Immature natural killer cell (primary cell): ENCODE measurements at regions not wholly inside any gene's neighbourhood (a gene's known extent, or its start where the extent isn't known, plus 50 kb on each side); places are given as distances from the start of the nearest gene placed in this dataset.
A peak's percentile ranks its signal among the peaks of the same experiment; 100 is the strongest.

ENCODE experiments used
- DNase-seq, 3 donors: peaks; one replicate each; pipeline ENCODE4 v3.0.0; 2022; ENCODE audit warnings: mixed read lengths in 1 of 3
- H3K27ac Mint-ChIP-seq, 6 donors: one replicate each; pipeline ENCODE4 v1.8.0; 2020; ENCODE audit warnings: mixed read lengths in 6 of 6, mild to moderate bottlenecking in 5 of 6, inconsistent platforms in 4 of 6, moderate library complexity in 3 of 6
- H3K27me3 Mint-ChIP-seq, 3 donors: one replicate each; pipeline ENCODE4 v1.8.0; 2020 to 2021; ENCODE audit warnings: low read depth in 3 of 3, mild to moderate bottlenecking in 3 of 3, mixed read lengths in 3 of 3, moderate library complexity in 3 of 3, inconsistent platforms in 1 of 3
- H3K36me3 Mint-ChIP-seq, 3 donors: one replicate each; pipeline ENCODE4 v1.8.0; 2020; ENCODE audit warnings: mixed read lengths in 3 of 3, inconsistent platforms in 2 of 3, mild to moderate bottlenecking in 2 of 3
- H3K4me1 Mint-ChIP-seq, 2 donors: one replicate each; pipeline ENCODE4 v1.8.0; 2020; ENCODE audit warnings: inconsistent platforms in 2 of 2, mild to moderate bottlenecking in 2 of 2, mixed read lengths in 2 of 2, moderate library complexity in 1 of 2
- H3K4me3 Mint-ChIP-seq, 5 donors: one replicate each; pipeline ENCODE4 v1.8.0; 2020; ENCODE audit warnings: mild to moderate bottlenecking in 5 of 5, mixed read lengths in 5 of 5, inconsistent platforms in 3 of 5, moderate library complexity in 3 of 5
- H3K9me3 Mint-ChIP-seq, 6 donors: one replicate each; pipeline ENCODE4 v1.8.0; 2020; ENCODE audit warnings: mild to moderate bottlenecking in 6 of 6, mixed read lengths in 6 of 6, inconsistent platforms in 4 of 6, moderate library complexity in 3 of 6

GRCh38 chr12:124460771-124461170 lies 106.6 kb downstream of the NCOR2 start:
- H3K4me3 Mint-ChIP-seq: no peak overlapping the region
- no peaks in the 10 kb centered on the region for H3K9me3 Mint-ChIP-seq
- peaks cover 4 to 22% (median 21%) of the 10 kb centered on the region in 3 donors for H3K36me3 Mint-ChIP-seq
- H3K27me3 Mint-ChIP-seq: peaks cover 0 to 15% (median 7%) of the 10 kb centered on the region in 3 donors
- H3K4me1 Mint-ChIP-seq: peaks cover 69 to 79% of the 10 kb centered on the region in 2 donors
- H3K27ac Mint-ChIP-seq: peak overlapping the region in 1 of 6 donors; percentile 49
- DNase-seq: no peak

GRCh38 chr12:124459852-124460645 lies 107.4 kb downstream of the NCOR2 start:
- DNase-seq: no peak
- no peaks in the 10 kb centered on the region for H3K9me3 Mint-ChIP-seq
- peak overlapping the region in 4 of 5 donors; percentile 31 to 40 (median 36) for H3K4me3 Mint-ChIP-seq
- H3K4me1 Mint-ChIP-seq: peaks cover 69 to 79% of the 10 kb centered on the region in 2 donors
- H3K36me3 Mint-ChIP-seq: peaks cover 4 to 22% (median 21%) of the 10 kb centered on the region in 3 donors
- peaks cover 0 to 15% (median 7%) of the 10 kb centered on the region in 3 donors for H3K27me3 Mint-ChIP-seq
- peak overlapping the region; percentile 28 to 89 (median 76) for H3K27ac Mint-ChIP-seq

GRCh38 chr12:124458992-124459851 lies 108.2 kb downstream of the NCOR2 start:
- Mint-ChIP-seq H3K27me3 (peaks cover 0 to 17% (median 7%) of the 10 kb centered on the region in 3 donors), H3K4me1 (peaks cover 69 to 79% of the 10 kb centered on the region in 2 donors), H3K4me3 (peak overlapping the region in 4 of 5 donors; percentile 31 to 40 (median 34)), H3K36me3 (peaks cover 4 to 18% (median 14%) of the 10 kb centered on the region in 3 donors), H3K27ac (peak overlapping the region; percentile 68 to 97 (median 87)), H3K9me3 (no peaks in the 10 kb centered on the region)
- DNase-seq: no peak

GRCh38 chr12:124458220-124458991 lies 109.0 kb downstream of the NCOR2 start:
- Mint-ChIP-seq H3K36me3 (peaks cover 4 to 14% (median 12%) of the 10 kb centered on the region in 3 donors), H3K27ac (peak overlapping the region; percentile 83 to 97 (median 90)), H3K4me1 (peaks cover 70 to 82% of the 10 kb centered on the region in 2 donors), H3K9me3 (no peaks in the 10 kb centered on the region), H3K4me3 (peak overlapping the region in 2 of 5 donors; percentile 53 to 79), H3K27me3 (peaks cover 3 to 24% (median 6%) of the 10 kb centered on the region in 3 donors)
- DNase-seq: no peak

GRCh38 chr12:124457287-124458219 lies 109.9 kb downstream of the NCOR2 start:
- H3K4me1 Mint-ChIP-seq: peaks cover 66 to 79% of the 10 kb centered on the region in 2 donors

GRCh38 chr12:124456652-124457152 lies 110.7 kb downstream of the NCOR2 start:
- Mint-ChIP-seq H3K27ac (peak overlapping the region; percentile 91 to 97 (median 92)), H3K36me3 (peaks cover 4 to 9% (median 8%) of the 10 kb centered on the region in 3 donors), H3K27me3 (peaks cover 5 to 26% (median 5%) of the 10 kb centered on the region in 3 donors), H3K9me3 (no peaks in the 10 kb centered on the region), H3K4me3 (peak overlapping the region; percentile 74 to 83 (median 79)), H3K4me1 (peaks cover 74 to 81% of the 10 kb centered on the region in 2 donors)
- peak; percentile 64 to 69 (median 67) for DNase-seq

More at GRCh38 chr12:124457287-124458219, 109.9 kb downstream of the NCOR2 start:
- Mint-ChIP-seq H3K9me3 (no peaks in the 10 kb centered on the region), H3K4me3 (peak overlapping the region; percentile 74 to 83 (median 79)), H3K27ac (peak overlapping the region; percentile 85 to 97 (median 92)), H3K27me3 (peaks cover 5 to 28% (median 5%) of the 10 kb centered on the region in 3 donors), H3K36me3 (peaks cover 4 to 9% (median 8%) of the 10 kb centered on the region in 3 donors)
- DNase-seq: peak; percentile 58 to 63 (median 60)

GRCh38 chr12:124456133-124456651 lies 111.2 kb downstream of the NCOR2 start:
- DNase-seq: no peak
- Mint-ChIP-seq H3K36me3 (peaks cover 4 to 9% (median 8%) of the 10 kb centered on the region in 3 donors), H3K4me1 (peaks cover 79 to 82% of the 10 kb centered on the region in 2 donors), H3K4me3 (peak overlapping the region; percentile 61 to 83 (median 79)), H3K27ac (peak overlapping the region; percentile 91 to 97 (median 92)), H3K27me3 (peaks cover 5 to 26% (median 9%) of the 10 kb centered on the region in 3 donors), H3K9me3 (no peaks in the 10 kb centered on the region)

- Mint-ChIP-seq H3K4me1 (peaks cover 87 to 88% of the 10 kb centered on the region in 2 donors), H3K36me3 (peaks cover 4 to 9% (median 8%) of the 10 kb centered on the region in 3 donors), H3K27me3 (peaks cover 10 to 26% (median 12%) of the 10 kb centered on the region in 3 donors), H3K27ac (peak overlapping the region; percentile 91 to 97 (median 92)), H3K9me3 (no peaks in the 10 kb centered on the region), H3K4me3 (peak overlapping the region; percentile 33 to 83 (median 65))
- no peak for DNase-seq
These were observed 112.1 kb downstream of the NCOR2 start for GRCh38 chr12:124455336-124455735.

- Mint-ChIP-seq H3K27ac (peak overlapping the region; percentile 91 to 97 (median 92)), H3K4me3 (peak overlapping the region; percentile 33 to 77 (median 65)), H3K27me3 (peaks cover 10 to 22% (median 12%) of the 10 kb centered on the region in 3 donors), H3K9me3 (no peaks in the 10 kb centered on the region), H3K4me1 (peaks cover 89 to 90% of the 10 kb centered on the region in 2 donors), H3K36me3 (peaks cover 2 to 5% (median 5%) of the 10 kb centered on the region in 3 donors)
- peak; percentile 58 to 68 (median 60) for DNase-seq
These were observed 112.7 kb downstream of the NCOR2 start for GRCh38 chr12:124454735-124455134.

- H3K4me1 Mint-ChIP-seq: peaks cover 88 to 89% of the 10 kb centered on the region in 2 donors
- peak overlapping the region; percentile 91 to 97 (median 92) for H3K27ac Mint-ChIP-seq
- peaks cover 11 to 22% (median 12%) of the 10 kb centered on the region in 3 donors for H3K27me3 Mint-ChIP-seq
- peaks cover 0 to 4% (median 1%) of the 10 kb centered on the region in 3 donors for H3K36me3 Mint-ChIP-seq
- H3K9me3 Mint-ChIP-seq: no peaks in the 10 kb centered on the region
- DNase-seq: no peak
- H3K4me3 Mint-ChIP-seq: peak overlapping the region; percentile 57 to 81 (median 71)
These were observed 113.1 kb downstream of the NCOR2 start for GRCh38 chr12:124454352-124454725.

- H3K4me1 Mint-ChIP-seq: peaks cover 87 to 88% of the 10 kb centered on the region in 2 donors
- H3K36me3 Mint-ChIP-seq: peaks cover 4 to 5% (median 4%) of the 10 kb centered on the region in 3 donors
- H3K9me3 Mint-ChIP-seq: no peaks in the 10 kb centered on the region
- H3K27ac Mint-ChIP-seq: peak overlapping the region; percentile 91 to 97 (median 92)
- H3K4me3 Mint-ChIP-seq: peak overlapping the region; percentile 57 to 81 (median 71)
- peaks cover 12 to 22% (median 16%) of the 10 kb centered on the region in 3 donors for H3K27me3 Mint-ChIP-seq
- DNase-seq: peak; percentile 92 to 93 (median 93)
These were observed 113.7 kb downstream of the NCOR2 start for GRCh38 chr12:124453419-124454351.
